Mesenchymal stem cell (in vitro differentiated cells and primary cell): ENCODE measurements at regions not wholly inside any gene's neighbourhood (a gene's known extent, or its start where the extent isn't known, plus 50 kb on each side); places are given as distances from the start of the nearest gene placed in this dataset.

ENCODE experiments used
- DNase-seq: peaks from one replicate; pipeline ENCODE4 v3.0.0-alpha.2; 2013
- H2AFZ ChIP-seq: one replicate; pipeline ENCODE4 v1.6.1; 2013; ENCODE audit warnings: low read depth, mild to moderate bottlenecking, control low read depth, inconsistent platforms, low read length, moderate library complexity
- H2AK5ac ChIP-seq: 2 replicates; pipeline ENCODE4 v1.6.1; 2013; ENCODE audit warnings: low read length, moderate library complexity, mild to moderate bottlenecking, inconsistent platforms; ENCODE audit not compliant: severe bottlenecking
- H2BK120ac ChIP-seq: one replicate; pipeline ENCODE4 v1.6.1; 2013; ENCODE audit warnings: low read depth, mild to moderate bottlenecking, inconsistent platforms, low read length, moderate library complexity
- H2BK12ac ChIP-seq, 2 experiments: one replicate each; pipeline ENCODE4 v1.6.1; 2013; ENCODE audit warnings: inconsistent platforms in 2 of 2, low read length in 2 of 2, mild to moderate bottlenecking in 2 of 2, moderate library complexity in 2 of 2, control low read depth in 1 of 2
- H2BK15ac ChIP-seq: one replicate; pipeline ENCODE4 v1.6.1; 2013; ENCODE audit warnings: mild to moderate bottlenecking, low read depth, inconsistent platforms; ENCODE audit not compliant: poor library complexity, severe bottlenecking
- H2BK5ac ChIP-seq: 2 replicates; pipeline ENCODE4 v1.6.1; 2013; ENCODE audit warnings: low read depth, mild to moderate bottlenecking, low read length, control low read depth, inconsistent platforms; ENCODE audit not compliant: poor library complexity, severe bottlenecking
- H3K14ac ChIP-seq, 2 experiments: one replicate each; pipeline ENCODE4 v1.6.1; 2013; ENCODE audit warnings: inconsistent platforms in 2 of 2, low read length in 2 of 2, control low read depth in 1 of 2, mild to moderate bottlenecking in 1 of 2, moderate library complexity in 1 of 2
- H3K18ac ChIP-seq, 2 experiments: one replicate each; pipeline ENCODE4 v1.6.1; 2013; ENCODE audit warnings: inconsistent platforms in 2 of 2, low read length in 2 of 2, control low read depth in 1 of 2, low read depth in 1 of 2, mild to moderate bottlenecking in 1 of 2
- H3K23ac ChIP-seq, 2 experiments: one replicate each; pipeline ENCODE4 v1.6.1; 2013; ENCODE audit warnings: inconsistent platforms in 2 of 2, low read length in 2 of 2, mild to moderate bottlenecking in 2 of 2, moderate library complexity in 2 of 2, control low read depth in 1 of 2
- H3K27ac ChIP-seq: 2 replicates; pipeline ENCODE4 v1.5.1; 2013; ENCODE audit warnings: mild to moderate bottlenecking, moderate library complexity, low read length, control low read depth, inconsistent platforms; ENCODE audit not compliant: poor library complexity, severe bottlenecking
- H3K27me3 ChIP-seq, 2 experiments: 2 replicates each; pipeline versions ENCODE4 v1.6.1 to v1.7.0; 2013; ENCODE audit warnings: low read length in 2 of 2, mild to moderate bottlenecking in 2 of 2, moderate library complexity in 2 of 2, control low read depth in 1 of 2, inconsistent platforms in 1 of 2; ENCODE audit not compliant: control insufficient read depth in 1 of 2, insufficient read depth in 1 of 2
- H3K36me3 ChIP-seq, 2 experiments: 2 replicates each; pipeline versions ENCODE4 v1.6.1 to v1.7.0; 2013; ENCODE audit warnings: low read length in 2 of 2, control low read depth in 1 of 2, inconsistent platforms in 1 of 2, low read depth in 1 of 2, mild to moderate bottlenecking in 1 of 2; ENCODE audit not compliant: insufficient read depth in 2 of 2, control insufficient read depth in 1 of 2
- H3K4ac ChIP-seq, 2 experiments: one replicate each; pipeline ENCODE4 v1.6.1; 2013; ENCODE audit warnings: inconsistent platforms in 2 of 2, low read length in 2 of 2, mild to moderate bottlenecking in 2 of 2, moderate library complexity in 2 of 2, control low read depth in 1 of 2, low read depth in 1 of 2
- H3K4me1 ChIP-seq: 2 replicates; pipeline ENCODE4 v1.6.1; 2013; ENCODE audit warnings: low read depth, low read length, control low read depth; ENCODE audit not compliant: control insufficient read depth, insufficient read depth
- H3K4me2 ChIP-seq: 2 replicates; pipeline ENCODE4 v1.6.1; 2013; ENCODE audit warnings: low read length, mild to moderate bottlenecking, inconsistent platforms; ENCODE audit not compliant: poor library complexity, severe bottlenecking
- H3K4me3 ChIP-seq, 2 experiments: 2 replicates each; pipeline versions ENCODE4 v1.5.1 to v1.7.0; 2013; ENCODE audit warnings: low read length in 2 of 2, mild to moderate bottlenecking in 2 of 2, control low read depth in 1 of 2, low read depth in 1 of 2; ENCODE audit not compliant: insufficient read depth in 1 of 2
- H3K79me1 ChIP-seq: replicated peaks from 2 replicates; pipeline ENCODE4 v1.6.1; 2013; ENCODE audit warnings: mild to moderate bottlenecking, control low read depth, low read length, inconsistent platforms; ENCODE audit not compliant: poor library complexity, severe bottlenecking
- H3K9ac ChIP-seq: 2 replicates; pipeline ENCODE4 v1.7.0; 2013; ENCODE audit warnings: mild to moderate bottlenecking, low read length, moderate library complexity
- H3K9me3 ChIP-seq: 2 replicates; pipeline ENCODE4 v1.7.0; 2013; ENCODE audit warnings: mild to moderate bottlenecking, low read length; ENCODE audit not compliant: control insufficient read depth
- H4K8ac ChIP-seq: one replicate; pipeline ENCODE4 v1.6.1; 2013; ENCODE audit warnings: inconsistent platforms, mild to moderate bottlenecking, low read length, moderate library complexity
- H4K91ac ChIP-seq: one replicate; pipeline ENCODE4 v1.6.1; 2013; ENCODE audit warnings: mild to moderate bottlenecking, low read length, inconsistent platforms
- WGBS: methylation state at CpG from one replicate; pipeline ENCODE4 v1.1.7; 2013; ENCODE audit warnings: mixed read lengths; 5-methylcytosine and 5-hydroxymethylcytosine counted together

DNA sequence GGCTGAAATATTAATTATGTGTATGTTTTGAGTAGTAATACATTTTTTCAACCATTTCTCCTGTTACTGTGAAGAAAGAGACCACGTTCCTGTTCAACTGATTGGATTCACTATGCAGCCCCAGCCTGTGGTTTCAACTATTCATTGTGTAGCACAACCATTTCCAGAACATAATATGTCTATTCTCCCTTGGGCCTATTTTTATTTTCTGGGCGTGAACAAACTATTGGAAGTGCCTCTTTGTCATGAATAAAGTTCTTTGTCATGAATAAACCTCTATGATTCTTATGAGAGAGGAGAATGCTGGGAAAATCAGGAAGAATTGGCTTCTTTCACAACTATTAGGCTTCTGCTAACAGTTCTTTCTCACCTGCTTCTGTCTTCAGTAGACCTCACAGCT lies 152.4 kb downstream of the GNAT3 start:
- H2AK5ac ChIP-seq: no peak overlapping the region
- no peaks in the 10 kb centered on the region for H3K79me1 ChIP-seq
- H4K8ac ChIP-seq: no peak overlapping the region
- no peak overlapping the region for H3K18ac ChIP-seq
- no peak overlapping the region for H3K27ac ChIP-seq
- H3K23ac ChIP-seq: no peak overlapping the region
- no peak overlapping the region for H3K4me3 ChIP-seq
- H3K9ac ChIP-seq: no peak overlapping the region
- no peak overlapping the region for H2AFZ ChIP-seq
- DNase-seq: no peak
- H3K9me3 ChIP-seq: no peaks in the 10 kb centered on the region
- WGBS: 94% methylated on average over 1 of the region's 2 CpGs
- H2BK120ac ChIP-seq: peak overlapping the region; percentile 49
- H3K4me1 ChIP-seq: no peaks in the 10 kb centered on the region
- no peak overlapping the region for H3K14ac ChIP-seq
- H3K4me2 ChIP-seq: no peak overlapping the region
- H2BK12ac ChIP-seq: no peak overlapping the region
- no peak overlapping the region for H2BK15ac ChIP-seq
- no peak overlapping the region for H3K4ac ChIP-seq
- no peaks in the 10 kb centered on the region for H3K27me3 ChIP-seq
- no peaks in the 10 kb centered on the region for H3K36me3 ChIP-seq
- no peak overlapping the region for H2BK5ac ChIP-seq
- no peak overlapping the region for H4K91ac ChIP-seq

DNA sequence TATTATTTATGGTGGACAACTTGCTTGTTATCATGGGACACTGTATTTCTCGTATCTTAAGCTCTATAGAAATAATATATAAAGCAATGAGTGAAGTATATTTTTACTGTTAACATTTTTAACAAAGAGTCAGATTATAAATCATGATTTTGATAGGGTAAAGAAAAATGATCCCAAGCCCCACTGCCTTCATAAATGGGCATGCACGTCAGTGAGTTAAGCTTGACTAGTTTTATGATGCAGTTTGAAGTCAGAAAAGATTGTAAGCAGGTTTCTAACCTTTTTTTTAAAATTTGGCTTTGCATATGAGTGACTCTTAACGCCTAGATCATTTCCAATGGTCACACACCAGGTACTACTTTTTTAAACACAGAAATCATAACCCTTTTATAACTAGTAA lies 152.8 kb downstream of the GNAT3 start:
- Histone ChIP-seq H3K27ac (no peak overlapping the region), H2BK5ac (no peak overlapping the region), H3K18ac (no peak overlapping the region), H2BK120ac (no peak overlapping the region), H3K9me3 (no peaks in the 10 kb centered on the region), H3K4ac (no peak overlapping the region), H3K23ac (no peak overlapping the region), H2AK5ac (no peak overlapping the region), H3K4me3 (no peak overlapping the region), H4K91ac (no peak overlapping the region), H4K8ac (no peak overlapping the region), H3K4me2 (no peak overlapping the region), H3K36me3 (no peaks in the 10 kb centered on the region), H3K79me1 (no peaks in the 10 kb centered on the region), H2BK12ac (no peak overlapping the region), H2AFZ (no peak overlapping the region), H3K4me1 (no peaks in the 10 kb centered on the region), H2BK15ac (no peak overlapping the region), H3K14ac (no peak overlapping the region), H3K27me3 (no peaks in the 10 kb centered on the region), H3K9ac (no peak overlapping the region)
- no peak for DNase-seq
- 93% methylated on average over 1 of the region's 3 CpGs for WGBS

DNA sequence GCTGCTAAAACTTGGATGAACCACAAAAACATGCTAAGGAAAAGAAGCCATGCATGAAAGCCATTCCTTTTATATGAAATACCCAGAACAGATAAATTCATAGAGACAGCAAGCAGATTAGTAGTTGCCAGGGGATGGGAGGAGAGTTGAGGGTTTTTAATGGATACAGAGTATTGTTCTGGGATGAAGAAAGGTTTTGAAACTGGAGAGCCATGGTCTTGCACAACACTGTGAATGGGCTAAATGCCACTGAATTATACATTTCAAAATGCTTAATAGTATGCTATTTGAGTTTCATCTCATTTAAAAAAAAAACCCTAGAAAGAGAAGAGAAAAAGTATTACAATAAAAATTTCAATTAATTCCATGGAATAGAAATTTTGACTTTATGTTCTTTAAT lies 154.3 kb downstream of the GNAT3 start:
- Histone ChIP-seq H3K4ac (no peak overlapping the region), H2BK120ac (no peak overlapping the region), H2BK12ac (no peak overlapping the region), H3K18ac (no peak overlapping the region), H2BK15ac (no peak overlapping the region), H3K9me3 (no peaks in the 10 kb centered on the region), H2AK5ac (no peak overlapping the region), H2AFZ (no peak overlapping the region), H4K8ac (no peak overlapping the region), H3K27me3 (no peaks in the 10 kb centered on the region), H3K9ac (no peak overlapping the region), H3K23ac (no peak overlapping the region), H3K4me3 (no peak overlapping the region), H2BK5ac (no peak overlapping the region), H3K4me1 (no peaks in the 10 kb centered on the region), H3K79me1 (no peaks in the 10 kb centered on the region), H3K36me3 (no peaks in the 10 kb centered on the region), H3K4me2 (no peak overlapping the region), H4K91ac (no peak overlapping the region), H3K14ac (no peak overlapping the region), H3K27ac (no peak overlapping the region)
- no peak for DNase-seq

DNA sequence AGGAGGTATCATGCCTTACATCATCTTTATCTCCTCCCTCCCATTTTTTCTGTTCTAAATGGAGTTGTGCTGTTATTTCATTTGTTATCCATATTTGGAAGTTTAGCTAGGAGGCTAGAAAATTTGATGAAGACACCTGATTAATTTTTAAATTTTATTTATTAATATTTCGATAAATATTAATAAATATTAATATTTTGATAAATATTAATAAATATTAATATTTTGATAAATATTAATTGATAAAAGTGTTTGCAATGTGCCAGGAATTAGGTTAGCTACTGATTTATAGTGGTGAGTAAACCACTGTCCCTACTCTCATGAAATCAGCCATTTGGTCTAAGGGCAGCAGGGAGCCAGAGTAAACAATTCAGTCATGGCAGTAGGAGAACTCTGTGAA lies 161.4 kb downstream of the GNAT3 start:
- no peaks in the 10 kb centered on the region for H3K79me1 ChIP-seq
- no peak overlapping the region for H2BK120ac ChIP-seq
- H3K4me1 ChIP-seq: no peaks in the 10 kb centered on the region
- H2AK5ac ChIP-seq: no peak overlapping the region
- no peak for DNase-seq
- H3K23ac ChIP-seq: no peak overlapping the region
- H3K14ac ChIP-seq: no peak overlapping the region
- H4K91ac ChIP-seq: no peak overlapping the region
- H2BK15ac ChIP-seq: no peak overlapping the region
- no peak overlapping the region for H3K27ac ChIP-seq
- H3K27me3 ChIP-seq: no peaks in the 10 kb centered on the region
- no peak overlapping the region for H2AFZ ChIP-seq
- H2BK12ac ChIP-seq: no peak overlapping the region
- H2BK5ac ChIP-seq: no peak overlapping the region
- no peak overlapping the region for H4K8ac ChIP-seq
- no peak overlapping the region for H3K18ac ChIP-seq
- H3K4ac ChIP-seq: no peak overlapping the region
- H3K9ac ChIP-seq: no peak overlapping the region
- H3K36me3 ChIP-seq: no peaks in the 10 kb centered on the region
- H3K9me3 ChIP-seq: no peaks in the 10 kb centered on the region
- no peak overlapping the region for H3K4me2 ChIP-seq
- H3K4me3 ChIP-seq: no peak overlapping the region
- WGBS: no CpG with 5 or more reads among the region's 1 CpG
